Activated T-helper 1 cell treated with anti-CD3 and anti-CD28 coated beads, Interleukin-2, amount 50 U/mL, for 16 hours (primary cell): ENCODE measurements at regions not wholly inside any gene's neighbourhood (a gene's known extent, or its start where the extent isn't known, plus 50 kb on each side); places are given as distances from the start of the nearest gene placed in this dataset.
"Not testable (repeated sequence)": the region's sequence is repeated elsewhere in the genome, so short reads cannot be mapped to it uniquely, and the experiment has no call there.

Experiments
- DNase-seq, 2 donors: peaks; one replicate each; pipeline ENCODE4 v3.0.0-alpha.2; 2020; ENCODE audit warnings: low read depth in 1 of 2, low spot score in 1 of 2

GRCh38 chr18:1039421-1039820 is 134.8 kb downstream of the ADCYAP1 start:
- no peak for DNase-seq

- DNase-seq, result not testable (repeated sequence)
Measured at GRCh38 chr18:1043039-1043438, 138.4 kb downstream of the ADCYAP1 start.

DNA sequence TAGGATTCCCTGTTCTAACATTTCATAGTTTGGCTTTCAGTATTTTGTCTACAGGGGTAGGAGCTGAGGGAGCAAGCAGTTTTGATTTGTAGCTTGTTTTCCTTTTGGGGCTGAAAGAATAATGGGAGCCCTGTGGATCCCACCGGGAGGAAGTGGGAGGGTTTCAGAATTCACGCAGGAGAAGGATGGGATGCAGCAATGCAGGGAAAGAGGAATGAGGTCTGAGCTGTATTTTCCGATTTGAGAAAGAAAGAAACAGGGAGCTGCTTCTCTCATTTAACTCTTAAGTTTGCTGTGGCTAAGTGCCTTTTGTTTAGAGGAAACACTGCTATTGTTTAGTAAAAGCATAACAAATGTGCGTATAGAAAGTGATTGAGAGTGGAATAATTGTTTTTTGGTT is 141.0 kb downstream of the ADCYAP1 start:
- DNase-seq, result no peak

- DNase-seq, result no peak
Measured at GRCh38 chr18:1047406-1047805, 142.7 kb downstream of the ADCYAP1 start.

DNA sequence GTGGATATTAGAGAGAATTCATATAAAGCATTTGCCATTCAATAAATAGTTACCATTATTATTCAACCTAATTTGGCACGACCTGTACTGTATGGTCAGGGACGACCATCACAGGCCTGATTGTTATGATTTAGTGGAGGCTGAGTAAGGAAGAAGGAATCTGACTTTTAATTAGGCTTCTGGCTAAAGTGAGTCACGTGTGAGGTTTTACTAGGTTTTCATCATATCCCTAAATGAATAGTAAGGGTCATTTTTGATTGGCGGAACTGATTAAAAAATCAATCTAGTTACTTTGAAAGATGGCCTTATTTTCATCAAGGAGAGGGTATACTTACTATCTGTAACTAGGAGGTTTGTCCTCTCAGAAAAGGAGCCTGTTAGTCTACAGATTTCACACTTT is 143.4 kb downstream of the ADCYAP1 start:
- DNase-seq, result no peak

DNA sequence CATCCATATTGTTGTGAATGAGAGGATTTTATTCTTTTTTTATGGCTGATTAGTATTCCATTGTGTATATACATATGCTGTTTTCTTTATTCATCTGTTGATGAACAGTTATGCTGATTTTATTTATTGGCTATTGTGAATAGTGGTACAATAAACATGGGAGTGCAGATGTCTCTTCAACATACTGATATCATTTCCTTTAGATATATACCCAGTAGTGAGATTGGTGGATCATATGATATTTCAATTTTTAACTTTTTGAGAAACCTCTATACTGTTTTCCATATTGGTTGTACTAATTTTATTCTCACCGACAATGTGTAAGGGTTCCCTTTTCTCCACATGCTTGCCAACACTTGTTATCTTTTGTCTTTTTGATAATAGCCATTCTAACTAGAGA is 144.5 kb downstream of the ADCYAP1 start:
- DNase-seq, result no peak

- DNase-seq, result no peak
Measured at GRCh38 chr18:1050012-1050657, 145.5 kb downstream of the ADCYAP1 start.

DNA sequence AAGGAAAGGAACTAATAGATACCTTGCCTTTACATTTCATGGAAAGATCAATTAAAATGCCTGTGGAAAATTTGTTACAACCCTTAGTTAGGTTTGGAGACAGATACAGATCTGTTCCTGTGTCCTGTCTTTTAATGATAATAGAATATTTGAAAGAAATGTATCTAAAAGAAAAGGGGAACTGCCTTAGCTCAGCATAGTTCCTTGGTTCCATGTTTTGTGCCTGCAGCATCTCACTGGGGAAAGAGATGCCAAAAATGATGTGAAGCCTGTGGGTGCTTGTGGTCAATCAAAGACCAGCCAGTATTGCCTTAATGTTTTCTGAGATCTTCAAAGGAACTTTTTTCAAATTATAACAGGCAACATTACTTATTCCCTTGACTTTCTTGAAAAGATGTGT is 147.6 kb downstream of the ADCYAP1 start:
- DNase-seq, result no peak

DNA sequence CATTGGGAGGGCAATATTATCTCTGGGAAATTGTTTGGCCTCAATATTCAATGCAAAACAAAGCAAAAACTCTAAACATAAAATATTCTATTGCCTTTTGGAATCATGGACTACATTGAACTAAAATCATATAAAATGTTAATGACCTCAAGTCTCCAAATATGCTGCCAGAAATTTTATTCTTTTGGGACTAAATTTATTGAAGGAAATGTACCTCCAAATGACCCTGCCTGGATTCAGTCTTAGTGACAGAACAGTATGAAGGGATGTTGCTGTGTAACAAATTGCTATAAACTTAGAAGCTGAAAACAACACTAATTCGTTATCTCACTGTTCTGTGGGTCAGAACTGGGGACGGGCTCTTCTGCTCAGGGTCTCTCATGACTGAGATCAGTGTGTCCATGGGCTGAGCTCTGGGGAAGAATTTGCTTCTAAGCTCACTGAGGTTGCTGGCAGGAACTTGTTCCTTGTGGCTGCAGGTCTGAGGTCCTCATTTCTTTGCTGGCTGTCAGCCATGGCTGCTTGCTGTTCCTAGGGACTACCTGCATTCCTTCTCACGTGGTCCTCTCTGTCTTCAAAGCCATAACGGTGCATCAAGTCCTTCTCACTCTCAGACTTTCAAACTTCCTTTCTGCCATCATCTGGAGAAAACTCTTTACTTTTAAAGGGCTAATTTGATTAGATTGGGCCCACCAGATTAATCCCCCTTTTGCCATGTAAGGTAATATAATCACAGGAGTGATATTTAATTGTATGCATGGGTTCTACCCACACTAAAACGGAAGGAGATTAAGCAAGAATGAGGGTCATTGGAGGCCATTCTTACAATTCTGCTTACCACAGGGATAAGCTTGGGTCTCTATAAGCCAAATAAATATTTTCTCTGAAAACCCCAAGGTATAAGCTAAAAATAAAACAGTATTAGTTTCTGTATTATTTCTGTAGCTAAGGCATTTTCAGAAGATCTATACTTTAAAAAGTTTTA is 149.0 kb downstream of the ADCYAP1 start:
- no peak for DNase-seq

- no peak for DNase-seq
Measured at GRCh38 chr18:1056404-1056803, 151.7 kb downstream of the ADCYAP1 start.

- no peak for DNase-seq
Measured at GRCh38 chr18:1057367-1057766, 152.7 kb downstream of the ADCYAP1 start.

- no peak for DNase-seq
Measured at GRCh38 chr18:1062588-1062987, 157.9 kb downstream of the ADCYAP1 start.

DNA sequence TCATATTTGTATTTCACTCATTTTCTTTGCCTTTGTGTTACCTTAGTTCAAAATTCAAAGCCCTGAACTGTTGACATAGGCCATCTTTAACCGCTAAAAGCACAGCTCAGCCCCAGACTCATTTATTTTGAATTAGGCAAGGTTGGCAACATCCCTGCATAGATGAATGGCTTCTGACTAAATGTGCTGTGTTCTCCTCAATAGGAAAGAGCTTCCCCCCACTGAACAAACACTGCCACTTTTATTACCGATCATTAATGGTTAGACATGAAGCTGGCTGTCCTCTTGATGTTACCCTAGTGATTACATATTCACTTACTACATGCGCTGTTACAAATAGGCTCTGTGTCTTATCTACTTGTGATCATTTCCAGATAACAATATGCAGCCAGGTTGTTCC is 170.7 kb downstream of the ADCYAP1 start:
- no peak for DNase-seq

GRCh38 chr18:1075876-1076275 is 171.2 kb downstream of the ADCYAP1 start:
- no peak for DNase-seq

DNA sequence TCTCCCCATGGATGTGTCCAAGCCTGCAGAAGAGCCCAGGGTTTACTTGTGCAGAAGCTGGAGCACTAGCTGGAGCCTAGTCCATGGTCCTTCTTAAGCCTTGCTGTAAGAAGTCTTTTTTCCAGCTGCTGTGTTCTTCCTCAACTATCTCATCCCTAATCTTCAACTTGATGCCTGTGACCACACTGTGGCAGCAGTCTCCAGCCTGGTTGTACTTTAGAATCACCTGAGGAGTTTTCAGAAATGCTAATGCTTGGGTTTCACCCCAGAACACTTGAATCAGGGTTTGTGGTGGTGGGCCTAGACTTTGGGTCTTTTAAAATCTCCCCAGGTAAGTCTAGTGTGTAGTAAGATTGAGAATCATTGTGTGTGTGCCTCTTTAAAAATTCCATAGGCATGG is 173.6 kb downstream of the ADCYAP1 start:
- no peak for DNase-seq

- not testable (repeated sequence) for DNase-seq
Measured at GRCh38 chr18:1083675-1084074, 179.0 kb downstream of the ADCYAP1 start.

DNA sequence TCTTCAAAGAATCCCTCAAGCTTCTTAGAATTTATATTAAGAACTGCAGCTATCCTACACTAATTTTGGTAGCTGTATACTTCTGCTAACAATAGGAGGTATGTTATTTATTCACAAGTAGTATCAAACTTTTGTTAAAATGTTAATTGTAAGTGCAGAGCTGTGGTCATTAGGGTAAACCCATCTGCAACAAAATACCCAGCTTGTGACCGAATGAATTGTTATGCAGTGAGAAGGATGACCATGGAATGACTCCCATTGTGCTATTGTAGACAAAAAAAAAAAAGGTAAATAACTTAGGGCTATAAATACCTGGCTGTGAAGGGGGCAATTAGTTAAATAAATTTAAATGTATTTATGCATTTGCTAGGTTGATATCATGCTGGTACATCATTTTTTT is 186.1 kb downstream of the ADCYAP1 start:
- no peak for DNase-seq

DNA sequence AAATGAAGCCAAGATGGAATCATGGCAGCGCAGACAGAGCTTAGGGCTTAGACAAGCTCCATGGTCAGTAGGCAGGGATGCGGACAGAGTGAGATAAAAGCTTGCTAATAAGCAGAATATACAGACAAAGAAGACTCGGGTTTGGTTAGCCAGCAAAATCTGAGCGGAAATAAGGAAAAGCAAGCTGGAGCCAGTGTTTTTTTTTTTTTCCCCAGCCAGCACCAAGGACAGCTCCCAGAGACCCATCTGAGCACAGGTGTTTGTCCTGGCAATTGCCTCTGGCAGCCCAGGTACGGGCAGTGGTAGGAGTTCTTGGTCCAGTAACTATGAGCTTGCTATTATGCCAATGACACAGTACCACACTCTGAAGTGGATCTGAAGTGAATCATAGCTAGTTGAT is 187.6 kb downstream of the ADCYAP1 start:
- no peak for DNase-seq

DNA sequence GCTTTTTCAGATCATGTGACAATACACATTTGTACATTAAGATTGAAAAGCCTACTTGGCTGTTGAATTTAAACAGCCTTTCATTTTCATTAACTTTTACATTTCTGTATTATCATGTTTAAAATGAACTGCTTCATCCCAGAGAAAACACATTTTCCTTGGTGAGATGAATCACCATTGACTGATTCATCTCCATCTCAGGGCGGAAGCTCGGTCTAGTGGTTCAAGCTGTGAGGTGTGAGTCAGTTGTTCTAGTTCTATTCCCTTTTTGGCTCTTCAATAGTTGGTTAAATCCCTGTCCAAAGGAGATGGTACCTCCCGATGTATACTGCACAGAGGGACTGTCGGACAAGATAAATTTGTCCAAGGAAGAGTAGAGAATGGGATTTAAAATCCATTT is 189.7 kb downstream of the ADCYAP1 start:
- DNase-seq, result no peak

DNA sequence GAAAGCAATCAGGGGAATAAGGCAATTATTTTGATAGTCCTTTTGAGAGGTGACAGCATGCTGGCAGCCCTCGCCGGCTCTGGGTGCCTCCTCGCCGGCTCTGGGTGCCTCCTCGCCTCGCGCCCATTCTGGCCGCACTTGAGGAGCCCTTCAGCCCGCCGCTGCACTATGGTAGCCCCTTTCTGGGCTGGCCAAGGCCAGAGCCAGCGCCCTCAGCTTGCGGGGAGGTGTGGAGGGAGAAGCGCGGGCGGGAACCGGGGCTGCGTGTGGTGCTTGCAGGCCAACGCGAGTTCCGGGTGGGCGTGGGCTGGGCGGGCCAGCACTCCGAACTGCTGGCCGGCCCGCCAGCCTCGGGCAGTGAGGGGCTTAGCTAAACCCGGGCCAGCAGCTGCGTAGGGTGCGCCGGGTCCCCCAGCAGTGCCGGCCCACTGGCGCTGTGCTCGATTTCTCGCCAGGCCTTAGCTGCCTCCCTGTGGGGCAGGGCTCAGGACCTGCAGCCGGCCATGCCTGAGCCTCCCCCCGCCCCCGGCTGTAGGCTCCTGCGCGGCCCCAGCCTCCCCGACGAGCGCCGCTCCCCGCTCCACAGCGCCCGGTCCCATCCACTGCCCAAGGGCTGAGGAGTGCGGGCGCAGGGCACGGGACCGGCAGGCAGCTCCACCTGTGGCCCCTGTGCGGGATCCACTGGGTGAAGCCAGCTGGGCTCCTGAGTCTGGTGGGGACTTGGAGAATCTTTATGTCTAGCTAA is 193.5 kb downstream of the ADCYAP1 start:
- not testable (repeated sequence) for DNase-seq

- DNase-seq, result no peak
Measured at GRCh38 chr18:1102848-1103247, 198.2 kb downstream of the ADCYAP1 start.

DNA sequence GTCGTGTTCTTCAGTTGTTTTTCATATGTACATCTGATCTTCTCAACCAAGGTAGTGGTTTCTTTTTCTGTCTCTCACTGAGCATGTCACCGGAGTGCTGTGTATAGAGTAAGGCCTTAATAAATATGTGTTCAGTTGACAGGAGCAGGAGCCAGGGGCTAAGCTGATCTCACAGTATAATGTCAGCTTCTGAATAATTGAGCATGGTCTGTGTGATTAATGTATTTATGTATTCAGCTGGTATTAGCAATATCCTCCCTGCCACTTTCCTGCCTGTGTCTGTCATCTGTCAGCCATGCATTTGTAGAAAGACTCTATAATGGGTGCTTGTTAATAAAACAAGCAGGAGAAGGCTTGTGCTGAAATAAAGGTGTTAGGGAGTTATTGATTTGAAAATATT is 198.9 kb downstream of the ADCYAP1 start:
- DNase-seq, result no peak
